WTC11 (cell line): ENCODE measurements at regions not wholly inside any gene's neighbourhood (a gene's known extent, or its start where the extent isn't known, plus 50 kb on each side); places are given as distances from the start of the nearest gene placed in this dataset.

Source experiments
- ATF1 ChIP-seq: sonication (generic); formaldehyde crosslinking; IDR thresholded peaks from 2 replicates; pipeline ENCODE4 v1.8.1; 2023; ENCODE audit warnings: mild to moderate bottlenecking, moderate library complexity, missing genetic modification reagents
- CREM ChIP-seq: sonication (generic); formaldehyde crosslinking; IDR thresholded peaks from 2 replicates; pipeline ENCODE4 v1.8.1; 2022; ENCODE audit warnings: mild to moderate bottlenecking, missing genetic modification reagents, moderate library complexity
- CTCF ChIP-seq: fragments of 200-600 bp; IDR thresholded peaks from 2 replicates; pipeline ENCODE4 v1.8.0; 2022; ENCODE audit warnings: antibody characterized with exemption
- MXD4 ChIP-seq: fragments of 250-450 bp; sonication (Bioruptor Pico); IDR thresholded peaks from 2 replicates; pipeline ENCODE4 v1.8.0; 2021; ENCODE audit warnings: mild to moderate bottlenecking, moderate library complexity, borderline replicate concordance
- RORB ChIP-seq: fragments of 250-450 bp; sonication (Bioruptor Pico); IDR thresholded peaks from 2 replicates; pipeline ENCODE4 v1.9.0; 2021; ENCODE audit warnings: mild to moderate bottlenecking
- TP53 ChIP-seq: sonication (generic); formaldehyde crosslinking; IDR thresholded peaks from 2 replicates; pipeline ENCODE4 v1.8.1; 2023; ENCODE audit warnings: mild to moderate bottlenecking, missing genetic modification reagents
- ZNF317 ChIP-seq: sonication (generic); formaldehyde crosslinking; IDR thresholded peaks from 2 replicates; pipeline ENCODE4 v1.8.1; 2023; ENCODE audit warnings: low read depth, mild to moderate bottlenecking, moderate library complexity, missing genetic modification reagents, borderline replicate concordance
- TF ChIP-seq, protein P1 (sequence below): sonication (generic); formaldehyde crosslinking; IDR thresholded peaks from 2 replicates; pipeline ENCODE4 v1.8.0; 2022; ENCODE audit warnings: mild to moderate bottlenecking, missing genetic modification reagents
- TF ChIP-seq, protein P2 (sequence below): sonication (generic); formaldehyde crosslinking; IDR thresholded peaks from 2 replicates; pipeline ENCODE4 v1.8.1; 2022; ENCODE audit warnings: missing genetic modification reagents, borderline replicate concordance

GRCh38 chr22:27214691-27215090, 557.3 kb downstream of the MIAT start:
- TF ChIP-seq, protein P1, sequence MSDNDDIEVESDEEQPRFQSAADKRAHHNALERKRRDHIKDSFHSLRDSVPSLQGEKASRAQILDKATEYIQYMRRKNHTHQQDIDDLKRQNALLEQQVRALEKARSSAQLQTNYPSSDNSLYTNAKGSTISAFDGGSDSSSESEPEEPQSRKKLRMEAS (CRISPR knock-in tag) = no peak
- TF ChIP-seq, protein P2, sequence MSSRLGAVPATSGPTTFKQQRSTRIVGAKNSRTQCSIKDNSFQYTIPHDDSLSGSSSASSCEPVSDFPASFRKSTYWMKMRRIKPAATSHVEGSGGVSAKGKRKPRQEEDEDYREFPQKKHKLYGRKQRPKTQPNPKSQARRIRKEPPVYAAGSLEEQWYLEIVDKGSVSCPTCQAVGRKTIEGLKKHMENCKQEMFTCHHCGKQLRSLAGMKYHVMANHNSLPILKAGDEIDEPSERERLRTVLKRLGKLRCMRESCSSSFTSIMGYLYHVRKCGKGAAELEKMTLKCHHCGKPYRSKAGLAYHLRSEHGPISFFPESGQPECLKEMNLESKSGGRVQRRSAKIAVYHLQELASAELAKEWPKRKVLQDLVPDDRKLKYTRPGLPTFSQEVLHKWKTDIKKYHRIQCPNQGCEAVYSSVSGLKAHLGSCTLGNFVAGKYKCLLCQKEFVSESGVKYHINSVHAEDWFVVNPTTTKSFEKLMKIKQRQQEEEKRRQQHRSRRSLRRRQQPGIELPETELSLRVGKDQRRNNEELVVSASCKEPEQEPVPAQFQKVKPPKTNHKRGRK (CRISPR knock-in tag) = no peak
- TF ChIP-seq CTCF = no peak
- no peak for TF ChIP-seq ZNF317 (CRISPR knock-in tag)
- TF ChIP-seq CREM = no peak
- TF ChIP-seq MXD4 = no peak
- TF ChIP-seq ATF1 = no peak
- no peak for TF ChIP-seq TP53 (CRISPR knock-in tag)
- no peak for TF ChIP-seq RORB (CRISPR knock-in tag)
